Inflammatory macrophage treated with lipopolysaccharide for 4 hours (primary cell): ENCODE measurements at regions not wholly inside any gene's neighbourhood (a gene's known extent, or its start where the extent isn't known, plus 50 kb on each side); places are given as distances from the start of the nearest gene placed in this dataset.

Source experiments
- DNase-seq: peaks from one replicate; pipeline ENCODE4 v3.0.0-alpha.2; 2020

DNA sequence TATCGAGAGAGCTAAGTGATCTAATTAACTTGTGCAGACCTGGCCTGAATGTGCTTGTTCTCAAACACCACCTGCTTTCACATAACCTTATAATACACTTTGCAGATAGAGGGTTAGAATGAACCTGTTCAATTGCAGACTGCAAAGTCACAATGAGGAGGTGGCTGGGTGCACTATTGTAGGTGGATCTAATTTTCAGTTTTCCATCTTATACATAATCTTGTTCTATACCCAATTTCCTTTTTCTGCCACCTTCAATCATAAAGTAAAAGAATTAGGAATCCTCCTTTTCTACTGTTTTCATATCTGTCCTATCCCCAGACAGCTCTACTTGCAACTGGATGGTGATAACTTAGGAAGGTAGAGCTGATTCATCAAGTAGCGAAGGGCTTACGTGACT is 68.8 kb upstream of the APC start:
- no peak for DNase-seq

DNA sequence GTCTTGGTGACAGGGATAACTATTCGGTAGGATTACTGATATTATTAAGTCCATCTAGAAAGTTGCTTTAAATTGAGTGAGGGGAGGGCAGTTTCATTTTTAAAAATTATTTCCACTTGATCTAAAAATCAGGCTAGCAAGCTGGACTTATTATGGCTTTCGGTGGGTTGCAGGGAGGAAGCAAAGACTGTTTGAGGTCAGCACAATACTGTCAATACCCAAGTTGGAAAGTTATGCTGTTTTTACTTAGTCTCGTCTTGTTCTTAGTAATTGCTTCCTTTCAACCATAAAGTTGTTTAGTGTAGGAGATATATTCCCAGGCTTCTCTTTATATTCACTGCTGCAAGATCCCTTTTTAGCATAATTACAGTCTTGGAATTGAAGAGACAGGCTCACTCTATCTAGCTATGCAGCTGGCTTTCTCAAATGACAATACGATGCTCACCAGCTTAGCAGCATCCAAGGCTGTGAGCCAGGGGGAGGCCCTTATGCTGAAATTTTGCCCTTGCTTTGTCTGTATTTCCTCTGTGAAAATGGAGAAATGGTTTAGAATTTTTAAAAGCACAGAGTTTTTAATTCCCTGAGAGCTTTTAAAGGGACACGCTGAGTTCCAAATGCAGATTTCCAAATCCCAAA is 68.2 kb upstream of the APC start:
- no peak for DNase-seq

DNA sequence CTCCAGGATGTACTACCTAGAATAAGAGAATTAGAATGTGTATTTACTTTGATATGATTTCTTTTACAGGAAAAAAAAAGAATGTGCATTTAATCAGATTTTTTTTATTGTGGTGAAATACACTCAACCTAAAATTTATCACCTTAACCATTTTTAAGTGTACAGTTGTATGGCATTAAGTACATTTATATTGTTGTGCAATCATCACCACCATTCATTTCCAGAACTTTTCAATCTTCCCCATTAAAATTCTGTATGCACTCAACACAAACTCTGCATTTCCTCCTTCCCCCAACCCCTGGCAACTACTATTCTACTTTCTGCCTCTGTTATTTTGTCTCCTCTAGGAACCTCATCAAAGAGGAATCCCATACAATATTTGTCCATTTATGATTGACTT is 66.0 kb upstream of the APC start:
- DNase-seq, result no peak

DNA sequence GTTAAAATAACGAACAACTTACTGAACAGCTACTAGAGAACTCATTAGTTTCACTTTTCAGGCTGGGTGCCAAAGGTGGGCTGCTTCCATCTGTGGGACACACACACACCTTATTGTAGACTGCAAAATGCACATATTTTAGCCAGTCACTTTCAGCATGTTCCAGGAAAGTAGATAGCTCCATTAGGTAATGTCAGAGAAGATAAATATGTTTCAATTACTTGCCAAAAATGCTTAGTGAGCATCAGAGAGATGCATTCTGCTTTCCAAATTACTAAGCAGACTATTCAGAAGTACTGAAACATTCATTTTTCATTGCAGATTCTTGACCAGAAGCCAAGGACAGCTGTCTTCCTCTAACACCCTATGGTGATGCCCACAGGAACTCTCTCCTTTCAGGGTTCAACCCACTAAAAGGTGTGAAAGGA is 56.2 kb upstream of the APC start:
- DNase-seq, result no peak

DNA sequence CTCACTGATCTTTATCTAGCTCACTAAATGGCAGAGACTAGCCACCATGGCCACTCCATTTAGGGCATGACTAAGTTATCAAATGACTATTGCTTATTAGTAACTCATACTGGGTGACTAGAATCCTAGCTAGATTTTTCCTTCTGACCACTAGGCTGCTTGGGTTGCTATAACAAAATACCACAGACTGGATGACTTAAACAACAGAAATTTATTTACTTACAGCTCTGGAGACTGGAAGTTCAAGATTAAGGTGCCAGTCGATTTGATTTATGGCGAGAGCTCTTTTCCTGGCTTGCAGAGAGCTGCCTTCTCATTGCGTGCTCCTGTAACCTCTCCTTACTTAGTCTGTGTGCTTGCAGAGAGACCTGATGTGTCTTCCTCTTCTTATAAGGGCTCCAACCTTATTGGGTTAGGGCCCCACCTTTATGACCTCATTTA is 55.0 kb upstream of the APC start:
- no peak for DNase-seq

DNA sequence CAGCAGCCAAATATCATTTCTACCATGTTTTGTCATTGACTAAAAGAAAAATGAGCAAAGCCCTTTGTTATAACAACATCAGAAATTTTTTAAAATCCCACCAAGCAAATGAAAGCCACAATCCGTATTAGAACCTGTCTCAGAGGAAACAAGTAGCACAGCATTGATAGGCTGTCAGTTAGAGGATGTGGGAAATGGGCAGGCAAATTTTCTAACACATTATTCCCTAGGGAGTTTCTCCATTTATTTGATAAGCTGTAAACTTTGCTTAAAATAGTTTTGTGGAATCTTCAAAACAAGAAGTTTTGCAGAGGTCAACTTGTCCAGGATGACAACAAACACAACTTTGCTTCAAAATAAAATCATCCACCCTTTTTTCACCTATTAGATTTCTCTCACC is 53.6 kb upstream of the APC start:
- no peak for DNase-seq

DNA sequence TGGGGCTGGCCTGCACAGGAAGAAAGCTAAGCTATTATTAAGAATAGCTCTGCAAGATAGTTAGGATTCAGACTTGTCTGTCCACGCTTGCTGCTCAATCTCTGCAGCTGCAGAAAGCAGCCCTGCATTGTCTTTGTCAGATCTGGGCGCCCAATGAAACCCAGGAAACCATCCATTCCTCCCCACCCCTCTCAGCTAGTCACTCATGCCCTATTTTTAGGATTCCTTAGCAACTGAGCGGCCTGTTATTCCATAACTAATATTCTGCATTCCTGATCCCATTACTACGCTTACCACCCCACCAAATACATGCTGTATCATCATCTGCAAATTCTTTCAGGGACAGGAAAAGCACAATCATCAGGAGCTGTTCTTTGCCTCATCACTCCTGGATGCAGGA is 52.9 kb upstream of the APC start:
- DNase-seq, result no peak

DNA sequence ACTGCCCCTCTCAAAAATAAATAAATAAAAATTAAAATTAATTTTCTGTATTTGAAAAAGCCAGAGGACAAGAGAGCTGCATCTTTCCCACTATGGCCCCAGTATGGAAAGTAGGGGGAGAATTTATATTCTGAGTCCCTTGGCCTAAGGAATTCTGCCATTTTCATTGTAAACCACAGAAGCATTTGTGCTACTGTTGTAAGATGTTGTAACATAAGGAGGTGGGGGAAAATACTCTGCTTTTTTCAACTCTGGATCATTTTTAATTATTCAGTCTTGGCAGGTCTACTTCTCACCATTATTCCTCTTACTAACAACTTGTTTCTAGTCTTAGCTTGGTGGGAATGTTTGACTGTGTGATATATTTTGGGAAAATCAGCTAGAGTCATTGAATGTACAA is 52.3 kb upstream of the APC start:
- no peak for DNase-seq

DNA sequence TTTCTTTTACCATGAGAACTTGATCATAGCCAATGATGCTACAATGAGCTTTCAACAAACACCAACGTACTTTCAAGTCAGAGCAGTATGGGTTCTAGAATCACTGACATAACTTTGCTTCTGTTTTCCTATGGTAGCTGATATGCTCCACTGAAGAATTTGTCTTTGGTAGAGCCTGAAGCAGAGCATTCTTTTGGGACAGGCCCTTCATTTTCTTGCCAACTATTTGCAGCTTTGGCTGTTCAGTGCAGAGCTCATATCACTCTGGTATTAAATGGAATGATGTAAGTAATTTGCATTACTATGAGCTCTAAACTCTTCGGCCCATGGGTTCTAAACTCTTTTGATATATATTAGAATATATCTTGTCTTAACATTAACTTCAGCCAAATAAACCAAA is 51.8 kb upstream of the APC start:
- no peak for DNase-seq

DNA sequence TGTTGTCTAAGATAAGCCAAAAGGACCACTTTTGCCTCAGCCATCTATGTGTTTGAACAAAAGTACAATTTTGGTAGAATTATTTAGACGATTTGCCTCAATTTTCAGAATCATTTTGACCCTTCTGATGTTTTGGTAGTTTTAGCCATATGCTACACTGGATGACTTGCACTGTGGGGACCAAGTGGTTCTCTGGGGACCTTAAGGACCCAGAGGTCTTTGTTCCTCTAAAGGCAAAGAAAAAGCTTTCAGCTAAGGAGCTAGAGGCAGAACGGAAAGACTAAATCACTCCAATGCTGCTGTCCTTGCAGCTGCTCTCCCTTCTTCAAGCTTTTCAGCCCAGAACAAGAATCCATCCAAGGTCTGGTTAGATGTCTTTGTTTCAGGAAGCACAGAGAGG is 51.0 kb upstream of the APC start:
- no peak for DNase-seq

DNA sequence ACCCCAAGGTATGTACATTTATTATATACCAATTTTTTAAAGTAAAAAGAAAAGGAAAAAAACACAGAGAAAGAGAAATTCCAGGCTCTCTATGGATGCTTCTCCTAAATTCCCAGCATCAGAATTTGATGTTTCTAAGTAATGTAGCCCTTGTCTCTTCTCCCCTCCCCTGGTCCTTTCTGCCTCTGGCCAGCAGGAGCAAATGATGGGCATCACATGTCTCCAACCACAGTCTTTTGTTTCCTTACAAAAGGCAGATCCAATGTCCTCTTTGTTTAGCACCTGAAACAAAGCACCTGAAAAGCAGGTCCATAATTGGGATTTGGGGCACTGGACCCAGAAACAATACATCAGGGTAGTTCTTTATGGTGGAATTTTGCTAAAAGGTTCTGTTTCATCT is 50.4 kb upstream of the APC start:
- no peak for DNase-seq
